ENCODE measurements at regions not wholly inside any gene's neighbourhood (a gene's known extent, or its start where the extent isn't known, plus 50 kb on each side); places are given as distances from the start of the nearest gene placed in this dataset.
"Not testable (repeated sequence)": the region's sequence is repeated elsewhere in the genome, so short reads cannot be mapped to it uniquely, and the experiment has no call there.

DNA sequence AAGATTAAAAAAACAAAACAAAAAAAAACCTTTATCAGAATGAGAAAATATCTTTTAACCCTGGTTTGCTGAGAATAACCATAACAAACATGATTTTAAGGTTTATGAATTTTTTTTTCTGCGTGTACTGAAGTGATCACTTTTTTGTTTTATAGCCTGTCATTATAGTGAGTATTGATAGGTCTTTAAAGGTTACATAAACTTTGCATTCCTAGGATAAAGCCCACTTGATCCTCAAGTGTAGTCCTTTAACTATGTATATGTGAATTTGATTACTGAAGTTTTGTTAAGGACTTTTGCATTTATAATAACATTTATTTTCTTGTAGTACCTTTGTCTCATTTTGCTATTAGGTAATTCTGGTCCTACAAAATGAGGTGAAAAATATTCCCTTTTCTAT is 709.8 kb upstream of the PCDH20 start:
- TF ChIP-seq, protein P1, sequence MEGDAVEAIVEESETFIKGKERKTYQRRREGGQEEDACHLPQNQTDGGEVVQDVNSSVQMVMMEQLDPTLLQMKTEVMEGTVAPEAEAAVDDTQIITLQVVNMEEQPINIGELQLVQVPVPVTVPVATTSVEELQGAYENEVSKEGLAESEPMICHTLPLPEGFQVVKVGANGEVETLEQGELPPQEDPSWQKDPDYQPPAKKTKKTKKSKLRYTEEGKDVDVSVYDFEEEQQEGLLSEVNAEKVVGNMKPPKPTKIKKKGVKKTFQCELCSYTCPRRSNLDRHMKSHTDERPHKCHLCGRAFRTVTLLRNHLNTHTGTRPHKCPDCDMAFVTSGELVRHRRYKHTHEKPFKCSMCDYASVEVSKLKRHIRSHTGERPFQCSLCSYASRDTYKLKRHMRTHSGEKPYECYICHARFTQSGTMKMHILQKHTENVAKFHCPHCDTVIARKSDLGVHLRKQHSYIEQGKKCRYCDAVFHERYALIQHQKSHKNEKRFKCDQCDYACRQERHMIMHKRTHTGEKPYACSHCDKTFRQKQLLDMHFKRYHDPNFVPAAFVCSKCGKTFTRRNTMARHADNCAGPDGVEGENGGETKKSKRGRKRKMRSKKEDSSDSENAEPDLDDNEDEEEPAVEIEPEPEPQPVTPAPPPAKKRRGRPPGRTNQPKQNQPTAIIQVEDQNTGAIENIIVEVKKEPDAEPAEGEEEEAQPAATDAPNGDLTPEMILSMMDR (IDR thresholded peaks at IDR 0.05; ENCODE audit: insufficient read depth, low read depth, low read length, missing control alignments): no peak
- no peak overlapping the region for H3K4me3 ChIP-seq (ENCODE audit: low read length)
- DNase-seq (ENCODE audit: low read depth): no peak

DNA sequence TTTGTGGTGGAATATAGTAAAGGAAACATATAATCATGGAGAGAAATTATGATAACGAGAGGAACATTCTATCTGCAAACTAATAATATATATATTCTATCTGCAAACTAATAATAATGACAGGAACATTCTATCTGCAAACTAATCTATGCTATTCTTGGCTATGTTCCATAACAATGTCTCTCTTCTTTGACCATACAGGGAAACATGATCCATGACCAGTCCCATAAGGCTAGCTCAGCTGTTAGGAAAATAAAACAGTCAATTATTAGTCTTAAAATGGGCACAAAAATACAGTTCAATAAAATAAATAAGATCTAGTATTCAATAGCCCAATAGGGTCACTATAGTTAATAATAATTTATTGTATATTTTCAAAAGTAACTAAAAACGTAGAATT is 707.8 kb upstream of the PCDH20 start:
- TF ChIP-seq, protein P1 (IDR thresholded peaks at IDR 0.05; ENCODE audit: insufficient read depth, low read depth, low read length, missing control alignments): no peak
- no peak overlapping the region for H3K4me3 ChIP-seq (ENCODE audit: low read length)
- no peak for DNase-seq (ENCODE audit: low read depth)

DNA sequence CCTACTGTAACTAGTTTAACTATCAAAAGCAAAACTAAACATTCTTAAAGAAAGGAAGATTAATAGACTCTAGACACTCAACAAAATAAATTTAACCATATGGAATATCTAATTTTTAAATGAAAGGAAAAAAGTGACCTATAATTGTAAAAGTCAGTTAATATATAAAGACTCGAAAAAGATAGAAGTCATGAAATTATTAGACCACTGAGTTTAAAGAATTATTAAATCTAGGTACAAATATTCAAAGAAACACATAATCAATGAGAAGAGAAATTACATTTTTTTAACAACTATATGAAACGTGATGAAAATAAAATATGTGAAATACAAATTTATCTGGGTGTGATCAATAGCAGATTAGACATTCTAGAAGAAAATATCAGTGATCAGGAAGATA is 706.8 kb upstream of the PCDH20 start:
- TF ChIP-seq, protein P1 (IDR thresholded peaks at IDR 0.05; ENCODE audit: insufficient read depth, low read depth, low read length, missing control alignments): no peak
- DNase-seq (ENCODE audit: low read depth): no peak
- H3K4me3 ChIP-seq (ENCODE audit: low read length): no peak overlapping the region

DNA sequence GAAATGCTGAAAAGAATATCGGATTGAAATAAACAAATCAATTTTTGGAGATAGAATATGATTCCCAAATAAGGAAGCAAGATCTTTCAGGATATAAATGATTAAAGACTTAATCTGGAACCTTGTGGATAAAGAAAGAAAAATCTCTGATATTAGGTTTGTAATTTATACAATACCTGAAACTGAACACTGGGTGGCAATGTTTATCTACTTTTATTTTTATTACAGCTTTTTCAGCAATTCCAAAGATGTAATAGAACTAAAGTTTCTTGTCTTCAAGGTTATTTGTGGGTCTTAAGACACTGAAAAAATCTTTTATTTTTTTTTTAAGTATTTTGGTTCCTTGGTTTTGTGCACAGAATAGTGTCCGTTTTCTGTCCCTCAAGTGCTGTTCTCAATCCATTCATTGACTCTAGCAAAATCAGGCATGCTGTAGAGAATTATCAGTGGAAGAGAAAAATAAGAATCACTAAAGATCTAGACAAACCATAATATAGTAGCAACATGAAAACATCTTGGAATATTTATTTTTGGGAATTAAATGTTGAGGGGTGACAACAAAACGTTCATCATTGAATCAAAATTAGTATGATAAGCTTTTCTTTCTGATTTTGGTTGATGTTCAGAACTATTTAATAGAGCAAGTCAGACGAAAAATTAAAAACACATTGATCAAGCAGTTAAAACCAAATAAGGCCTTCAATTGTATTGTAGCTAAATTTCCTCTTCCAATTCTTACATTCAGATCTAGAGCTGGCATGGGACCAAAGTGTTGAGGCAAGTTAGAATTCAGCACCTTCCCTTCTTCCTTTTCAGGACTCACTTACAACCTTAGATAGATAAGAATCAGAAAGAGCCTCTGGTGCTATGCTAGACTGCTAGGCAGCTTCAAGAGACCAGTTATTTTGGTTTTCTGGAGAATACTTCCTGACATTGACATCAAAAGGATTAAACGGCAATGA is 704.4 kb upstream of the PCDH20 start:
- no peak overlapping the region for H3K4me3 ChIP-seq (ENCODE audit: low read length)
- TF ChIP-seq, protein P1 (IDR thresholded peaks at IDR 0.05; ENCODE audit: insufficient read depth, low read depth, low read length, missing control alignments): no peak
- peak; percentile 18 for DNase-seq (ENCODE audit: low read depth)

DNA sequence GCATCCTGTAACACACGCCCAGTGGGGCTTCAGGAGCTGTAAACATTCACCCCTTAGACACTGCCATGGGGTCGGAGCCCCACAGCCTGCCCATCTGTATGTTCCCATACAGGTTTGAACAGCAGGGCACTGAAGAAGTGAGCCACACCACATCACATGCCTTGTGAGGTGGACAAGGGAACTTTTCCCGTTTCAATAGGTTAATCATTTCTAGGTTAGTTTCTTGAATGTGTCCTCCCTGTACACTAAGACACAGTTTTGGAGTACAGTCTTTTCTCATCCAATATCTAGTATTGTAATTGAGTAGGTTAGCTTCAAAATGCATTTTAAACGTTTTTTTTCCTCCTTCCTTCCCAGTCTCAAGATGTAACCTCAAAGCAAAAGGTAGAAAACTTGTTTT is 700.2 kb upstream of the PCDH20 start:
- H3K4me3 ChIP-seq (ENCODE audit: low read length): no peak overlapping the region
- no peak for DNase-seq (ENCODE audit: low read depth)
- TF ChIP-seq, protein P1 (IDR thresholded peaks at IDR 0.05; ENCODE audit: insufficient read depth, low read depth, low read length, missing control alignments): no peak

DNA sequence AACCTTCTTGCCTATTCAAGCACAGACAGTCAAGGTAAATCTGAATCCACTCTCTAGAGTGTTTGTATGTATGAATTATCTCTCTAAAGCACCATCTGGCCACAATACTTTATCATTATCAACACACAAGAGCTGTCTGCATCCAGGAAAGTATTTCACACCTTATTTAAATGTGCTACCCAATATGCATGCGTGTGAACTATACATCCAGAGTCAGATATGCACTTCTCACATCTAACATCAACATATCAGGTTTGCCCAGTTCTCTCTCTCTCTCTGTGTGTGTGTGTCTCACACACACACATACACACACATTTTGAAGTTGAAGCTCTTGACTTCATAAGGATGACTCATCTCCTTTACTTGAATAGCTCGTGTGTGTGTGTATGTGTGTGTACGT is 697.5 kb upstream of the PCDH20 start:
- DNase-seq (ENCODE audit: low read depth): peak; percentile 7
- H3K4me3 ChIP-seq (ENCODE audit: low read length): no peak overlapping the region
- TF ChIP-seq, protein P1 (IDR thresholded peaks at IDR 0.05; ENCODE audit: insufficient read depth, low read depth, low read length, missing control alignments): no peak

DNA sequence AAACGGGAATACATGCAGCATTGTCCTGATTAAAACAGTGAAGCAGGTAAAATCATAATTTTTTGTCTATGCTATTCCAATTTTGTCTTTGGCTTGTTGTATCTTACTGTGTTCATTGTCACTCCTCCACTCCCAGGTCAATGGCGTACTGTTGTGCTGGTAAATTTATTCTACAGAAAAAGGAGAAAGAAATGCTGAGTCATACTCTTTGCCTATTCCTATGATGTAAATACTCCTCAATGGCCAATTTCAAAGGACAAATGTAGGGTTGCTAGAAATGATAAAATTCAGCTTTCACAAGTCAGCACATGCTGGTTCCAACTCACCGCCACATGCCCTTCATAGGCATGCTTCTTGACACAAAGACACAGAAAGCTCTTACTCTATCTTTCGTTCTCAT is 694.4 kb upstream of the PCDH20 start:
- H3K4me3 ChIP-seq (ENCODE audit: low read length): no peak overlapping the region
- DNase-seq (ENCODE audit: low read depth): peak; percentile 9
- TF ChIP-seq, protein P1 (IDR thresholded peaks at IDR 0.05; ENCODE audit: insufficient read depth, low read depth, low read length, missing control alignments): no peak

DNA sequence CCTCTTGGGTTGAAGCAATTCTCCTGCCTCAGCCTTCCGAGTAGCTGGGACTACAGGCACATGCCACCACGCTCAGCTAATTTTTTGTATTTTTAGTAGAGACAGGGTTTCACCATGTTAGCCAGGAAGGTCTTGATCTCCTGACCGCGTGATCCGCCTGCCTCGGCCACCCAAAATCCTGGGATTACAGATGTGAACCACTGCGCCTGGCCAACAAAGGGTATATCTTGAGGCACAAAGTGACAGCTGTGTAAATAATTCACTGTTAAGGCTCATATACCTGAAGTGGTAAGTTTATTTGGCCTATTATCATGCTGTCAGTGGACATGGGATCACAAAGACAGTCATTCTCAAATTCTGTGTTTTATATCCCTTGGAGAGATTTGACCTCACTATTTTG is 688.5 kb upstream of the PCDH20 start:
- not testable (repeated sequence) for DNase-seq (ENCODE audit: low read depth); H3K4me3 ChIP-seq (ENCODE audit: low read length)

Measured in epithelial cell of esophagus (primary cell).